C4-2B (cell line): ENCODE measurements at regions not wholly inside any gene's neighbourhood (a gene's known extent, or its start where the extent isn't known, plus 50 kb on each side); places are given as distances from the start of the nearest gene placed in this dataset.

Experiments
- ZFX ChIP-seq: fragments of 450-650 bp; IDR thresholded peaks from 2 replicates; pipeline ENCODE4 v1.6.1; 2017
- TF ChIP-seq, protein P1 (sequence below): fragments of 450-650 bp; conservative IDR thresholded peaks from 2 replicates; pipeline ENCODE4 v1.5.1; 2017; ENCODE audit warnings: mild to moderate bottlenecking

GRCh38 chr16:65641049-65641761, 519.3 kb upstream of the CDH11 start:
- TF ChIP-seq, protein P1, sequence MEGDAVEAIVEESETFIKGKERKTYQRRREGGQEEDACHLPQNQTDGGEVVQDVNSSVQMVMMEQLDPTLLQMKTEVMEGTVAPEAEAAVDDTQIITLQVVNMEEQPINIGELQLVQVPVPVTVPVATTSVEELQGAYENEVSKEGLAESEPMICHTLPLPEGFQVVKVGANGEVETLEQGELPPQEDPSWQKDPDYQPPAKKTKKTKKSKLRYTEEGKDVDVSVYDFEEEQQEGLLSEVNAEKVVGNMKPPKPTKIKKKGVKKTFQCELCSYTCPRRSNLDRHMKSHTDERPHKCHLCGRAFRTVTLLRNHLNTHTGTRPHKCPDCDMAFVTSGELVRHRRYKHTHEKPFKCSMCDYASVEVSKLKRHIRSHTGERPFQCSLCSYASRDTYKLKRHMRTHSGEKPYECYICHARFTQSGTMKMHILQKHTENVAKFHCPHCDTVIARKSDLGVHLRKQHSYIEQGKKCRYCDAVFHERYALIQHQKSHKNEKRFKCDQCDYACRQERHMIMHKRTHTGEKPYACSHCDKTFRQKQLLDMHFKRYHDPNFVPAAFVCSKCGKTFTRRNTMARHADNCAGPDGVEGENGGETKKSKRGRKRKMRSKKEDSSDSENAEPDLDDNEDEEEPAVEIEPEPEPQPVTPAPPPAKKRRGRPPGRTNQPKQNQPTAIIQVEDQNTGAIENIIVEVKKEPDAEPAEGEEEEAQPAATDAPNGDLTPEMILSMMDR: no peak
- TF ChIP-seq ZFX: no peak
